Mesodermal cell (in vitro differentiated cells): ENCODE measurements at regions not wholly inside any gene's neighbourhood (a gene's known extent, or its start where the extent isn't known, plus 50 kb on each side); places are given as distances from the start of the nearest gene placed in this dataset.

Source experiments
- H3K27ac ChIP-seq: 2 replicates; pipeline ENCODE4 v1.7.0; 2013; ENCODE audit warnings: mild to moderate bottlenecking, low read depth, low read length, moderate library complexity; ENCODE audit not compliant: severe bottlenecking
- H3K36me3 ChIP-seq: 2 replicates; pipeline ENCODE4 v1.7.1; 2013; ENCODE audit warnings: mild to moderate bottlenecking, low read length, moderate library complexity; ENCODE audit not compliant: control insufficient read depth, insufficient read depth
- H3K4me1 ChIP-seq: one replicate; pipeline ENCODE4 v1.7.1; 2013; ENCODE audit warnings: mild to moderate bottlenecking, low read length; ENCODE audit not compliant: insufficient read depth, control insufficient read depth, poor library complexity, severe bottlenecking
- H3K4me3 ChIP-seq: 2 replicates; pipeline ENCODE4 v1.7.0; 2013; ENCODE audit warnings: low read length, control low read depth, mild to moderate bottlenecking; ENCODE audit not compliant: insufficient read depth, poor library complexity, severe bottlenecking; ENCODE audit errors: extremely low read depth
- H3K9me3 ChIP-seq: 2 replicates; pipeline ENCODE4 v1.7.1; 2013; ENCODE audit warnings: mild to moderate bottlenecking, low read length, moderate library complexity; ENCODE audit not compliant: control insufficient read depth
- WGBS, 2 experiments: methylation state at CpG; one replicate each; pipeline ENCODE4 v1.1.5; 2013; ENCODE audit warnings: missing lambda C conversion rate in 2 of 2; ENCODE audit not compliant: insufficient coverage in 2 of 2; 5-methylcytosine and 5-hydroxymethylcytosine counted together

DNA sequence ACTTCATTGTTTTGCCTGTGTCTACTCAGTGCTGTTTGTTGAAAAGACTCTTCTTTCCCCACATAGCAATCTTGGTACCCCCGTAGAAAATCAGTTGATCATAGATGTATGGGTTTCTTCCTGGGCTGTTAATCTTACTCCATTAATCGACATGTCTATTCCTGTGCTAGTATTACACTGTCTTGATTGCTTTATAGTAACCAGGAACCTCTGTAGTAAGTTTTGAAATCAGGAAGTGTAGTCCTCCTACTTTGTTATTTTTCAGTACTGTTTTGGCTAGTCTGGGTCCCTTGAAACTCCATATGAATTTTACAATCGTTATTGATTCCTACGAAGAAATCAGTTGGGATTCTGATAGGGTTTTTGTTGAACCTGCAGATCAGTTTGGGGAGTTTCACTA is 78.8 kb upstream of the FAM136A start:
- 100% methylated on average over 2 of the region's 4 CpGs; no CpG with 5 or more reads in 1 of the 2 experiments for WGBS, 2 experiments

DNA sequence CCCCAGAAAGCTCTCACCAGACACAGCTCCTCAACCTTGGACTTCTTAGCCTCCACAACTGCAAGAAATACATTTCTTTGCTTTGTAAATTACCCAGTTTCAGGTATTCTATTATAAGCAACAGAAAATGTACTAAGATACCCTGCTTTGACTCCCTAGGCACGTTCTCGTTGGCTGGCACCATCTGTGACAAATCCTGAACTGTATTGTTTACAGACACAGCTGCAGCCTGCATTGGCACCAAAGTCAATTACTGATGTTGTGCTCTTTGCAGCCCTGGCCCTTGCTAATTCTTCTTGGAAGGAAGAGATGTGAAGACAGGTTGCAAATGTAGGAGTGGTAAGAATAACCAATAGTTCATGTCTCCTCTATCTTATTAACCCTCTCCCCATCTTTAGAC is 72.7 kb upstream of the FAM136A start:
- Histone ChIP-seq H3K4me1 (no peaks in the 10 kb centered on the region), H3K9me3 (peaks cover 3% of the 10 kb centered on the region), H3K36me3 (no peaks in the 10 kb centered on the region), H3K4me3 (no peak overlapping the region), H3K27ac (no peak overlapping the region)
- 79 to 83% methylated on average over 2 of the region's 2 CpGs for WGBS, 2 experiments

More for the DNA sequence above, 78.8 kb upstream of the FAM136A start:
- peaks cover 5% of the 10 kb centered on the region for H3K4me1 ChIP-seq
- no peaks in the 10 kb centered on the region for H3K9me3 ChIP-seq
- H3K4me3 ChIP-seq: no peak overlapping the region
- no peak overlapping the region for H3K27ac ChIP-seq
- H3K36me3 ChIP-seq: no peaks in the 10 kb centered on the region

GRCh38 chr2:70371753-70372152 is 69.9 kb upstream of the FAM136A start:
- H3K36me3 ChIP-seq: no peaks in the 10 kb centered on the region
- H3K4me3 ChIP-seq: no peak overlapping the region
- H3K9me3 ChIP-seq: peaks cover 3% of the 10 kb centered on the region
- H3K4me1 ChIP-seq: no peaks in the 10 kb centered on the region
- WGBS, 2 experiments: 93 to 100% methylated on average over 1 to 2 of the region's 3 CpGs
- no peak overlapping the region for H3K27ac ChIP-seq

GRCh38 chr2:70369082-70369481 is 67.2 kb upstream of the FAM136A start:
- H3K27ac ChIP-seq: no peak overlapping the region
- WGBS, 2 experiments: 96% methylated on average over 4 of the region's 5 CpGs; no CpG with 5 or more reads in 1 of the 2 experiments
- no peaks in the 10 kb centered on the region for H3K36me3 ChIP-seq
- no peak overlapping the region for H3K4me3 ChIP-seq
- H3K4me1 ChIP-seq: no peaks in the 10 kb centered on the region
- H3K9me3 ChIP-seq: peaks cover 3% of the 10 kb centered on the region

- H3K27ac ChIP-seq: no peak overlapping the region
- WGBS, 2 experiments: 100% methylated on average over 1 of the region's 4 CpGs; no CpG with 5 or more reads in 1 of the 2 experiments
Observed at GRCh38 chr2:70368545-70368944, 66.7 kb upstream of the FAM136A start.

DNA sequence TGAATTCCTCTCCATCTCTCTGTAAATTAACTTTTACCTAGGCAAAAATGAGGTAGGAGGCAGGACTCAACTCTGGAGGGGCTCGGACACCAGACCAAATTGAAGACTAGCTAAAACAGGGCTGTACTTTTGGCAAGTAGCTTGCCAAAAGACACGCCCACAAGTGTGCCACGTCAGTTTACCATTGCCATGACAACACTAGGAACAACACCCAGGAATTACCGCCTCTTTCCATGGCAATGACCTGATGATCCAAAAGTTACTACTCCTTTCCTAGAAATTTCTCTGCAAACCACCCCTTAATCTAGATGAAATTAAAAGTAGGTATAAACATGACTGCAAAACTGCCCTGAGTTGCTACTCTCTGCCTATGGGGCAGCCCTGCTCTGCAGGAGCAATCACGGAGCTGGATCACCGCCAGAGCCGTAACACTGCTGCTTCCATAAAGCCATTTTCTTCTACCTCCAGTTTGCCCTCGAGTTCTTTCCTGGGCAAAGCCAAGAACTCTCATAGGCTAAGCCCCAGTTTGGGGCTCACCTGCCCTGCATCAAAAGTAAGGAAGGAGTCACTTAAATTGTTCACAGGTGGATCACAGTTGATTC is 66.0 kb upstream of the FAM136A start:
- WGBS, 2 experiments: 79 to 83% methylated on average over 6 to 7 of the region's 8 CpGs
- Histone ChIP-seq H3K4me1 (no peaks in the 10 kb centered on the region), H3K36me3 (no peaks in the 10 kb centered on the region)

More at GRCh38 chr2:70368545-70368944, 66.7 kb upstream of the FAM136A start:
- H3K9me3 ChIP-seq: peaks cover 3% of the 10 kb centered on the region
- H3K36me3 ChIP-seq: no peaks in the 10 kb centered on the region
- H3K4me1 ChIP-seq: no peaks in the 10 kb centered on the region
- H3K4me3 ChIP-seq: no peak overlapping the region

GRCh38 chr2:70362661-70363060 is 60.8 kb upstream of the FAM136A start:
- 92 to 98% methylated on average over 2 to 5 of the region's 6 CpGs for WGBS, 2 experiments
- no peaks in the 10 kb centered on the region for H3K36me3 ChIP-seq
- peaks cover 13% of the 10 kb centered on the region for H3K4me1 ChIP-seq

More for the DNA sequence above, 66.0 kb upstream of the FAM136A start:
- H3K4me3 ChIP-seq: no peak overlapping the region
- H3K9me3 ChIP-seq: peaks cover 3% of the 10 kb centered on the region
- H3K27ac ChIP-seq: no peak overlapping the region

GRCh38 chr2:70360661-70361270 is 58.9 kb upstream of the FAM136A start:
- Histone ChIP-seq H3K4me1 (peaks cover 18% of the 10 kb centered on the region), H3K36me3 (no peaks in the 10 kb centered on the region), H3K27ac (no peak overlapping the region), H3K9me3 (no peaks in the 10 kb centered on the region), H3K4me3 (no peak overlapping the region)
- 83% methylated on average over 1 of the region's 3 CpGs; no CpG with 5 or more reads in 1 of the 2 experiments for WGBS, 2 experiments

More at GRCh38 chr2:70362661-70363060, 60.8 kb upstream of the FAM136A start:
- no peak overlapping the region for H3K27ac ChIP-seq
- no peak overlapping the region for H3K4me3 ChIP-seq
- no peaks in the 10 kb centered on the region for H3K9me3 ChIP-seq

GRCh38 chr2:70357684-70358071 is 55.8 kb upstream of the FAM136A start:
- no peak overlapping the region for H3K4me3 ChIP-seq
- H3K9me3 ChIP-seq: no peaks in the 10 kb centered on the region
- peaks cover 18% of the 10 kb centered on the region for H3K4me1 ChIP-seq
- peak overlapping the region; percentile 23 for H3K27ac ChIP-seq
- 66 to 76% methylated on average over 5 to 6 of the region's 6 CpGs for WGBS, 2 experiments
- H3K36me3 ChIP-seq: no peaks in the 10 kb centered on the region

DNA sequence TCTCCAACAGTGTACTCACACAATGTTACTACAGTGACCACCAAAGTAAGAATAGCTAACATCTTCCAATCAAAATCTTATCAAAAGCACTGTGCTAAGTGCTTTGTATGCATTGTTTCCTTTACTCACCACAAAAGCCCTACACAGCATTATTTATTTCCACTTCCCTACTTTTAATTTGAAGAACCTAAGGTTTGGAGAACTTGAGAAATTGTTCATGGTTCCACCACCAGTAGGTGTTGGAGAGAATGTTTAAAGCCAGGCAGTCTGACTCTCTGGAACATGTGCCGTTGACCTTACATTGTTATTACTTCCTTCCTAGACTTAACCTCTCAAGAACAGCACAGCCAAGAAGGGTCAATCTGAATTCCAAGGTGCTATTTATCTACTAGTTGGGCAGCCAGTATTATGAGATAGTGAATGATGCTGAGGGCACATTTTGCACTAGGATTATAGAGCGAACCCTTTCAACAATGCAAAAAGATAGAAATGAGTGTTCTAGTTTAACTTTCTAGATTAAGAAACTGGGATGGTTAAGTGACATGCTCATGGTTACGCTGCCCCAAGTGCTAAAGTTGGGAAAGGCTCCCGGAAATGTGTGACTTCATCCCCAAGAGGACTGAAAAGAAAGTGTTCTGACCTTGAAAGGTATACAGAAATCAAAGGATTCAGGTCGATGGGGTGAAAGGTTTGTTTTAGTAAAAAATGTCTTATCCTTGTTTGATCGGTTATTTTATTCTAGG is 55.2 kb upstream of the FAM136A start:
- Histone ChIP-seq H3K4me3 (no peak overlapping the region), H3K36me3 (no peaks in the 10 kb centered on the region), H3K9me3 (no peaks in the 10 kb centered on the region), H3K27ac (peak overlapping the region; percentile 23), H3K4me1 (peaks cover 18% of the 10 kb centered on the region)
- 69 to 75% methylated on average over 5 of the region's 6 CpGs for WGBS, 2 experiments
